ENCODE measurements at regions not wholly inside any gene's neighbourhood (a gene's known extent, or its start where the extent isn't known, plus 50 kb on each side); places are given as distances from the start of the nearest gene placed in this dataset.

DNA sequence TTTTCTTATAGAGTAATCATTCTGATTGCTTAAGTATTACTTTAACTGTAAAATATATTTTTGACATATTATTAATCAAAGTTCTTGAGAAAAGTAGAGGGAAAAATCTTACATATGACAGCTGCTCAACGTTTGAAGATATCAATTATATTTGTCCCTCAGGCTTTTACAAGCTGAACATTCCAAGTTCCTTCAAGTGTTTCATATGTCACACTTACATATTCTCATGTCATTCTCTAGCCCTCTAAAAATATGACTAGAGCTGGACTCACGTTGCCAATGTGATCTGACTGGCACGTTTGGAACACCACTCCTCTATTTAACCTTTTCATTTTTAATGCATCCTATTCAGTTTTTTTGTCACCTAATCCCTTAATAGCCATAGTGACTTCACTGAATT is 492.9 kb downstream of the PCDH18 start:
- TF ChIP-seq, protein P1, sequence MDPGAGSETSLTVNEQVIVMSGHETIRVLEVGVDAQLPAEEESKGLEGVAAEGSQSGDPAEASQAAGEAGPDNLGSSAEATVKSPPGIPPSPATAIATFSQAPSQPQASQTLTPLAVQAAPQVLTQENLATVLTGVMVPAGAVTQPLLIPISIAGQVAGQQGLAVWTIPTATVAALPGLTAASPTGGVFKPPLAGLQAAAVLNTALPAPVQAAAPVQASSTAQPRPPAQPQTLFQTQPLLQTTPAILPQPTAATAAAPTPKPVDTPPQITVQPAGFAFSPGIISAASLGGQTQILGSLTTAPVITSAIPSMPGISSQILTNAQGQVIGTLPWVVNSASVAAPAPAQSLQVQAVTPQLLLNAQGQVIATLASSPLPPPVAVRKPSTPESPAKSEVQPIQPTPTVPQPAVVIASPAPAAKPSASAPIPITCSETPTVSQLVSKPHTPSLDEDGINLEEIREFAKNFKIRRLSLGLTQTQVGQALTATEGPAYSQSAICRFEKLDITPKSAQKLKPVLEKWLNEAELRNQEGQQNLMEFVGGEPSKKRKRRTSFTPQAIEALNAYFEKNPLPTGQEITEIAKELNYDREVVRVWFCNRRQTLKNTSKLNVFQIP (CRISPR knock-in tag; IDR thresholded peaks at IDR 0.05; ENCODE audit: borderline replicate concordance, low read depth): no peak
- TF ChIP-seq, protein P2, sequence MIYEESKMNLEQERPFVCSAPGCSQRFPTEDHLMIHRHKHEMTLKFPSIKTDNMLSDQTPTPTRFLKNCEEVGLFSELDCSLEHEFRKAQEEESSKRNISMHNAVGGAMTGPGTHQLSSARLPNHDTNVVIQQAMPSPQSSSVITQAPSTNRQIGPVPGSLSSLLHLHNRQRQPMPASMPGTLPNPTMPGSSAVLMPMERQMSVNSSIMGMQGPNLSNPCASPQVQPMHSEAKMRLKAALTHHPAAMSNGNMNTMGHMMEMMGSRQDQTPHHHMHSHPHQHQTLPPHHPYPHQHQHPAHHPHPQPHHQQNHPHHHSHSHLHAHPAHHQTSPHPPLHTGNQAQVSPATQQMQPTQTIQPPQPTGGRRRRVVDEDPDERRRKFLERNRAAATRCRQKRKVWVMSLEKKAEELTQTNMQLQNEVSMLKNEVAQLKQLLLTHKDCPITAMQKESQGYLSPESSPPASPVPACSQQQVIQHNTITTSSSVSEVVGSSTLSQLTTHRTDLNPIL (CRISPR knock-in tag; IDR thresholded peaks at IDR 0.05; ENCODE audit: low read depth): no peak
- no peak for TF ChIP-seq RARB (CRISPR knock-in tag; IDR thresholded peaks at IDR 0.05)
- no peak for TF ChIP-seq OSR1 (CRISPR knock-in tag; IDR thresholded peaks at IDR 0.05)
- TF ChIP-seq, protein P3, sequence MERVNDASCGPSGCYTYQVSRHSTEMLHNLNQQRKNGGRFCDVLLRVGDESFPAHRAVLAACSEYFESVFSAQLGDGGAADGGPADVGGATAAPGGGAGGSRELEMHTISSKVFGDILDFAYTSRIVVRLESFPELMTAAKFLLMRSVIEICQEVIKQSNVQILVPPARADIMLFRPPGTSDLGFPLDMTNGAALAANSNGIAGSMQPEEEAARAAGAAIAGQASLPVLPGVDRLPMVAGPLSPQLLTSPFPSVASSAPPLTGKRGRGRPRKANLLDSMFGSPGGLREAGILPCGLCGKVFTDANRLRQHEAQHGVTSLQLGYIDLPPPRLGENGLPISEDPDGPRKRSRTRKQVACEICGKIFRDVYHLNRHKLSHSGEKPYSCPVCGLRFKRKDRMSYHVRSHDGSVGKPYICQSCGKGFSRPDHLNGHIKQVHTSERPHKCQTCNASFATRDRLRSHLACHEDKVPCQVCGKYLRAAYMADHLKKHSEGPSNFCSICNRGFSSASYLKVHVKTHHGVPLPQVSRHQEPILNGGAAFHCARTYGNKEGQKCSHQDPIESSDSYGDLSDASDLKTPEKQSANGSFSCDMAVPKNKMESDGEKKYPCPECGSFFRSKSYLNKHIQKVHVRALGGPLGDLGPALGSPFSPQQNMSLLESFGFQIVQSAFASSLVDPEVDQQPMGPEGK (CRISPR knock-in tag; IDR thresholded peaks at IDR 0.05; ENCODE audit: borderline replicate concordance): no peak
- no peak for TF ChIP-seq ZFP3 (CRISPR knock-in tag; IDR thresholded peaks at IDR 0.05)
- TF ChIP-seq SNAI2 (CRISPR knock-in tag; IDR thresholded peaks at IDR 0.05): no peak
- TF ChIP-seq GLIS3 (CRISPR knock-in tag; IDR thresholded peaks at IDR 0.05): no peak
- TF ChIP-seq ISL1 (CRISPR knock-in tag; IDR thresholded peaks at IDR 0.05): no peak
- no peak for TF ChIP-seq ARNTL (CRISPR knock-in tag; IDR thresholded peaks at IDR 0.05; ENCODE audit: borderline replicate concordance, low read depth)
- TF ChIP-seq, protein P4, sequence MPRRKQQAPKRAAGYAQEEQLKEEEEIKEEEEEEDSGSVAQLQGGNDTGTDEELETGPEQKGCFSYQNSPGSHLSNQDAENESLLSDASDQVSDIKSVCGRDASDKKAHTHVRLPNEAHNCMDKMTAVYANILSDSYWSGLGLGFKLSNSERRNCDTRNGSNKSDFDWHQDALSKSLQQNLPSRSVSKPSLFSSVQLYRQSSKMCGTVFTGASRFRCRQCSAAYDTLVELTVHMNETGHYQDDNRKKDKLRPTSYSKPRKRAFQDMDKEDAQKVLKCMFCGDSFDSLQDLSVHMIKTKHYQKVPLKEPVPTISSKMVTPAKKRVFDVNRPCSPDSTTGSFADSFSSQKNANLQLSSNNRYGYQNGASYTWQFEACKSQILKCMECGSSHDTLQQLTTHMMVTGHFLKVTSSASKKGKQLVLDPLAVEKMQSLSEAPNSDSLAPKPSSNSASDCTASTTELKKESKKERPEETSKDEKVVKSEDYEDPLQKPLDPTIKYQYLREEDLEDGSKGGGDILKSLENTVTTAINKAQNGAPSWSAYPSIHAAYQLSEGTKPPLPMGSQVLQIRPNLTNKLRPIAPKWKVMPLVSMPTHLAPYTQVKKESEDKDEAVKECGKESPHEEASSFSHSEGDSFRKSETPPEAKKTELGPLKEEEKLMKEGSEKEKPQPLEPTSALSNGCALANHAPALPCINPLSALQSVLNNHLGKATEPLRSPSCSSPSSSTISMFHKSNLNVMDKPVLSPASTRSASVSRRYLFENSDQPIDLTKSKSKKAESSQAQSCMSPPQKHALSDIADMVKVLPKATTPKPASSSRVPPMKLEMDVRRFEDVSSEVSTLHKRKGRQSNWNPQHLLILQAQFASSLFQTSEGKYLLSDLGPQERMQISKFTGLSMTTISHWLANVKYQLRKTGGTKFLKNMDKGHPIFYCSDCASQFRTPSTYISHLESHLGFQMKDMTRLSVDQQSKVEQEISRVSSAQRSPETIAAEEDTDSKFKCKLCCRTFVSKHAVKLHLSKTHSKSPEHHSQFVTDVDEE (CRISPR knock-in tag; IDR thresholded peaks at IDR 0.05): no peak
- TF ChIP-seq TOX (CRISPR knock-in tag; IDR thresholded peaks at IDR 0.05; ENCODE audit: borderline replicate concordance): no peak
- TF ChIP-seq CSDC2 (CRISPR knock-in tag; IDR thresholded peaks at IDR 0.05): no peak
- TF ChIP-seq ZFP30 (CRISPR knock-in tag; IDR thresholded peaks at IDR 0.05): no peak

All from SK-N-SH treated with all-trans-retinoic acid at 6 μM for 48 hours (cell line).